T47D (cell line): ENCODE measurements at regions not wholly inside any gene's neighbourhood (a gene's known extent, or its start where the extent isn't known, plus 50 kb on each side); places are given as distances from the start of the nearest gene placed in this dataset.

ENCODE experiments used
- DNase-seq, 2 experiments: peaks; one replicate each; pipeline versions ENCODE4 v3.0.0 to v3.0.0-alpha.2; 2011 to 2012; ENCODE audit warnings: low read depth in 1 of 2, low spot score in 1 of 2
- JUND ChIP-seq: IDR thresholded peaks from 2 replicates; pipeline ENCODE4 v1.6.1; 2012; ENCODE audit warnings: low read depth
- in situ Hi-C: cut with HindIII; loops from 2 replicates; pipeline ENCODE4 v1.10.0; 2016; ENCODE audit warnings: low sequenced_read_pairs, low pct_unique_long_range_greater_than_20kb

GRCh38 chr3:74442068-74442467 lies 172.4 kb downstream of the CNTN3 start:
- DNase-seq = no peak
- no peak for TF ChIP-seq JUND
- in situ Hi-C loops = no loop called here

GRCh38 chr3:74436184-74436583 lies 178.3 kb downstream of the CNTN3 start:
- no peak for DNase-seq
- in situ Hi-C loops = no loop called here
- no peak for TF ChIP-seq JUND

GRCh38 chr3:74435631-74436030 lies 178.8 kb downstream of the CNTN3 start:
- DNase-seq = no peak
- in situ Hi-C loops = no loop called here
- no peak for TF ChIP-seq JUND

GRCh38 chr3:74434406-74434805 lies 180.1 kb downstream of the CNTN3 start:
- in situ Hi-C loops = no loop called here
- no peak for TF ChIP-seq JUND
- no peak for DNase-seq

GRCh38 chr3:74426571-74426970 lies 187.9 kb downstream of the CNTN3 start:
- DNase-seq = no peak
- in situ Hi-C loops = no loop called here

GRCh38 chr3:74423867-74424266 lies 190.6 kb downstream of the CNTN3 start:
- no peak for DNase-seq
- in situ Hi-C loops = no loop called here
- TF ChIP-seq JUND = no peak

More at GRCh38 chr3:74426571-74426970, 187.9 kb downstream of the CNTN3 start:
- TF ChIP-seq JUND = no peak

- no peak for DNase-seq
- in situ Hi-C loops = no loop called here
- no peak for TF ChIP-seq JUND
Observed at GRCh38 chr3:74420538-74421124, 193.8 kb downstream of the CNTN3 start.

GRCh38 chr3:74415731-74416130 lies 198.7 kb downstream of the CNTN3 start:
- TF ChIP-seq JUND = no peak
- no peak for DNase-seq
- in situ Hi-C loops = no loop called here

- no peak for TF ChIP-seq JUND
- no peak for DNase-seq
- in situ Hi-C loops = no loop called here
Observed at GRCh38 chr3:74413547-74414241, 200.8 kb downstream of the CNTN3 start.

- in situ Hi-C loops = no loop called here
- no peak for DNase-seq
- TF ChIP-seq JUND = no peak
Observed at GRCh38 chr3:74410276-74410941, 204.1 kb downstream of the CNTN3 start.

GRCh38 chr3:74409066-74409465 lies 205.4 kb downstream of the CNTN3 start:
- TF ChIP-seq JUND = no peak
- DNase-seq = no peak
- in situ Hi-C loops = no loop called here

- no peak for TF ChIP-seq JUND
- DNase-seq = no peak
- in situ Hi-C loops = no loop called here
Observed at GRCh38 chr3:74403307-74403706, 211.2 kb downstream of the CNTN3 start.

- in situ Hi-C loops = no loop called here
- DNase-seq = no peak
- no peak for TF ChIP-seq JUND
Observed at GRCh38 chr3:74402821-74403220, 211.6 kb downstream of the CNTN3 start.
